ENCODE measurements at regions not wholly inside any gene's neighbourhood (a gene's known extent, or its start where the extent isn't known, plus 50 kb on each side); places are given as distances from the start of the nearest gene placed in this dataset.
A peak's percentile ranks its signal among the peaks of the same experiment; 100 is the strongest.
"Not testable (repeated sequence)": the region's sequence is repeated elsewhere in the genome, so short reads cannot be mapped to it uniquely, and the experiment has no call there.

DNA sequence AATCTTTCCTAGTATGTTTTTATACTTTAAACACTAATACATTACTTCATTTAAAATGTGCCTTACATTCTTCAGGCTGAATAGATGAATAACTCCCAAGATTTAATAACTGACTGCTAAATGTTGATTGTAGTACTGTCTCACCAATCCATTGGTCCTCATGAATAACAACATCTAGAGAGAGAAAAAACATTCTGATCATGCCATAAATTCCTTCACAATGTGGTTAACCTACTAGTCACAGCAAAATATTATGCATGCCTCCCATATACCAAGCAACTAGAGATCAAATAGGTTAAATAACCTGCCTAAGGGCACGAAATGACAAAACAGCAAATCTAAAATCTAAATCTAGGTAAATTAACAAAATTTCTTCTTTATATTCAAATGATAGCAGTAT lies 66.2 kb downstream of the SYT15 start:
- ATAC-seq, DNase-seq: not testable (repeated sequence)

DNA sequence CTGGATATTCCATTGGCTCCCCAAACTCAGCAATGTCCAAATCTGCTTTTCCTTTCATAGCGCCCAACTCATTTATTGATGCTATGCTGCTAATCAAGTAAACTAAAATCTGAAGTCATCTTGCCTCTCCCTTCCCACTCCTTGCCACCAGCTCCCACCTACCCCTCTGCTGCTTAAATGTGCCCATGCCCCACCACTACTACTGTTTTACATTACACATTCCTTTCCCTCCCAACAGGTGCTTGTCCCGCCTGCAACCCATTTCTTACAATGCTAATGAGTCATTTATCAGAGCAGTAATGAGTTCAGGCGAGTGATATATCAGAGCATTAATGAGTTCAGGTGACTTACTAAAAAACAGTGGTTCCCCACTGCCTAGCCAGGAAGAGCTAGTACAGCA lies 67.2 kb downstream of the SYT15 start:
- DNase-seq, ATAC-seq: not testable (repeated sequence)

- not testable (repeated sequence) for DNase-seq, ATAC-seq
Observed at GRCh38 chr10:46650967-46651366, 72.0 kb downstream of the SYT15 start.

GRCh38 chr10:46657437-46657836 lies 78.5 kb downstream of the SYT15 start:
- ATAC-seq, DNase-seq: not testable (repeated sequence)

DNA sequence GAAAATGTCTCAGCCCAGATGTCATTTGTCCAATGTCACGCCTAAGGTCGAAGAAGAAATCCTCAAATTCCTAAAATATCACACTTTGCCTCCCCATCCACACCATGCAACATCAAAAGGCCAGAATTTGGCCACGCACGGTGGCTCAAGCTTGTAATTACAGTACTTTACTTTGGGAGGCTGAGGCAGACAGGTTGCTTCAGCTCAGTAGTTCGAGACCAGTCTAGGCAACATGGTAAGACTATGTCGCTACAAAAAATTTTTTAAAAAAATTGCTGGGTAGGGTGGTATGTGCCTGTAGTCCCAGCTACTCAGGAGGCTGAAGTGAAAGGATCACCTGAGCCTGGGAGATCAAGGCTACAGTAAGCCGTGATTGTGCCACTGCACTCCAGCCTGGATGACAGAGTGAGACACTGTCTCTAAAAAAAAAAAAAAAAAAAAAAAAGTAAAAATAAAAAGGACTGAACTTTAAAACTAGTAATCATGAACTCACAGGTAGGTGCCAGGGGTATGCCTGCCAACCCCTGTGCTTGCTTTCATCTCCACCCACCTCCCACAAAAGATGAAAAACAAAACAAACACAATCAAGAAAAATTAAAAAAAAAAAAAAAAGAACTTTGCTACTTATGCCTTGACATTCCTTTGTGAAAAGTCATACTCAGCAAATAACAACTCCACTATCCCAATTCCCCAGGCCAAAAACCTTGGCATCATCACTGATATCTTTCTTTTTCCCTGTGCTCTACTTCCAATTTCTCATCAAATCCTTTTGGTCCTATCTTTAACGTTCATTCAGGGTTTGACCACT lies 81.3 kb downstream of the SYT15 start:
- ATAC-seq, DNase-seq: not testable (repeated sequence)

DNA sequence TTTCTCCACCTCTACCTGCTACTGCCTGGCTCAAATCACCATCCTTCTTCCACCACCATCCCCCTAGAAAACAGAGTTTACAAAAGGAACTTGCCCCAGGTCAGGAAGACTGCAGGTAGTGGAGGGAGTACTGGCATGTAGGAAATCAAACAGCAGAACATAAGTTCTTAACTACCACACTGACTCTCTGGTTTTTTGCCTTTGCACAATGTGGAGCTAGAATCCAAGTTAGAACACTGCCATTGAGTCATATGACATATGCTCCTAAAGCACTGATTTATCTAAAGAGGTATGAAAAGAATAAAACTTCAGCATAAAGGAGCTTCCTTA lies 81.9 kb downstream of the SYT15 start:
- DNase-seq, ATAC-seq: not testable (repeated sequence)

DNA sequence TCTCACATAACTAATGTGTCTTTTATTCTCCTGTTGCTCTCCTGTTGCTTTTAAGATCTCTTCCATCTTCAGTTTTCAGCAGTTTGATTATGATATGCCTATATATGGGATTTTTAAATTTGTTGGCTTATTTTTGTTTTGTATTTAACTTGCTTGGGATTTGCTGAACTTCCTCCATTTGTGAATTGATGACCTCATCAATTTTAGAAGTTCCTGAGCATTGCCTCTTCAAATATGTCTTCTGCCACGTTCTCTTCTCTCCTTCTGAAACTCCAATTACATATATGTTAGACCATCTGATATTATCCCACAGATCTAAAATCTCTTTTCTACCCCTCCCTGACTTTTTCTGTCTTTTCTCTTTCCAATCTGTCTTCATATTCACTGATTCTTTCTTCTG lies 86.6 kb downstream of the SYT15 start:
- ATAC-seq, result not testable (repeated sequence)

GRCh38 chr10:46668357-46668997 lies 89.5 kb downstream of the SYT15 start:
- not testable (repeated sequence) for ATAC-seq, DNase-seq

More for the DNA sequence above, 86.6 kb downstream of the SYT15 start:
- not testable (repeated sequence) for DNase-seq

- ATAC-seq, DNase-seq: not testable (repeated sequence)
Observed at GRCh38 chr10:46677836-46678435, 99.0 kb downstream of the SYT15 start.

- not testable (repeated sequence) for ATAC-seq
Observed at GRCh38 chr10:46691397-46691796, 112.5 kb downstream of the SYT15 start.

DNA sequence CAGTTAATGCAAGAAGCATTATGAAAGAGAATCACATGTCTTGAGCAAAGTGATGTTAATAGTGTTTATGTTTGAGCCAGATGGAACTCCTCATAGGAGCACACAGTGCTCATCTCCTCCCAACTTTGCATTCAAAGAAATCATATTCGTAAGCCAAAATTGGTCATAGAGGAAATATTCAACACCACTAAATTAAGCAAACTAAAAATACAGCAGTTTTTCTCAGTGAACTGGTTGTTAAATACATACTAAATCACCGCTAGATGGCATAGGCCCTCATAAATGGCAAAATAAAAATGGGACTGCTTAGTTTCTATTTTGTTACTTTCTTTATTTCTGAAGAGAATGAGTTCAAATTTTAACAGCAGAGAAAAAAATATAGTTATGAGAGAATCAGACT lies 114.3 kb downstream of the SYT15 start:
- not testable (repeated sequence) for DNase-seq, ATAC-seq

More at GRCh38 chr10:46691397-46691796, 112.5 kb downstream of the SYT15 start:
- DNase-seq, result not testable (repeated sequence)

GRCh38 chr10:46717264-46717663 lies 138.3 kb downstream of the SYT15 start:
- DNase-seq, ATAC-seq: not testable (repeated sequence)

DNA sequence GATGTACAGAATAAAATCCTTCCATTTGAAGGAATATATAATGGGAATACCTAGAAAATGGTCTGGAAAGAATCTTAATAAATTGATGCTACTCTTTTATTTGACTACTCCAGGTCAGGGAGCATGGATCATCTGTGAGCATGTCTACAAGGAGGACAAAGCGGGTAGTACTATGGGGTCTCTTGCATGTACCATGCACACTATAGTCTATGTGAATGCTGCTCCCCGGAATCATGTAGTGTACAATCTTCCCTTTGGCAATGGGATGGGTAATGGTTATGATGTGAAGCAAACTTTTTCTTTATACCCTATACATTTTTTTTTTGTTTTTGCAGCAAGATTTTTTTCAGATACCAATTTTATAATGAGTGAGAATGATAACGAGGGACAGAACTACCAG lies 139.1 kb downstream of the SYT15 start:
- DNase-seq, ATAC-seq: not testable (repeated sequence)

GRCh38 chr10:46720386-46720785 lies 141.5 kb downstream of the SYT15 start:
- ATAC-seq, DNase-seq: not testable (repeated sequence)

DNA sequence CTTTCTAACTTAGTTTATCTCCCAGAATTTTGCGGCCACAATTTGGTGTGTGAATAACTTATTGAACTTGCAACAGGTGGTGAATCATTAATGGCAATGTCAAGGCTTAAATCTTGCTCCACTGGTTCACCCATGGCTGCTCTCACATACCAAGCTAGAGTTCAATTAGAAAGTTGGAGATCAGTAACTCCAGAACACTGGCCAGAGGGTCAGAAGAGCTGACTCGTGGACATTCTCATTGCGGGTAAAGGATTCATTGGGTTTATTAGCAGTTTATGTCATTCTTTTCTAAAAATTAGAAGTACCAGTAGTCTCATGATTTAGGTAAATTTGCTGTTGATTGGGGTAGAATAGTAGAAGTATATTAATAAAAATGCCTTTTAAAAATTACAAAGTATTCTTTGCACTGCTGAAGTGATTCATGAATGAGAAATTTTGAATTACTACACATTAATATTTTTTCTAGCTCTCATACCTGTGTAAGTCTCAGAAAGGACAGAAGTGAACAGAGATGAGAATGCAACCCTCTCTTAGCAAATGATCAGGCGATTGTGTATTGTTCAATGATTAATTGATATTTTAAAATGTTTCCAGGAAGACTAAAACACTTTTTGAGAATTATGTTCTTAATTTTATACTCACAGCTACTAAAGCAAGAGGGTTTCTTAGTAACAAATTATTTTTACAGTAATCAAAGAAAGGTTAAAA lies 142.0 kb downstream of the SYT15 start:
- ATAC-seq, DNase-seq: not testable (repeated sequence)

GRCh38 chr10:46724258-46724657 lies 145.3 kb downstream of the SYT15 start:
- ATAC-seq, DNase-seq: not testable (repeated sequence)

- ATAC-seq, result not testable (repeated sequence)
Observed at GRCh38 chr10:46728359-46728758, 149.4 kb downstream of the SYT15 start.

DNA sequence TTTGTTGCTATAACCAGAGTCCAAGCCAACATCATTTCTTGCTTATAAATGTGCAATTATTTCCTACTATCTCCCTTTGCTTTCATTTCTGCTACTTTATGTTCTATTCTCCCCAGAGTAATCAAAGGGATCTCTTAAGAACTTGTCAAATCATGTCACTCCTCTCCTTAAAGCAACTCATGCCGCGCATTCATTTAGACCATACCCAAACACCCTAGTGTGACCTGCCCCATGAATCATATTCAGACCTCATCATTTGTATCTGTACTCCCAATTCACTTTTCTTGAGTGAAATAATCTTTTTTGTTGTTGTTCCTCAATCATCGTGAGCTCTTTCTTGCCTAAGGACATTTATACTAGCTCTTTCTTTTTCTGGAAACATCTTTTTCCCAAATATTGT lies 151.8 kb downstream of the SYT15 start:
- not testable (repeated sequence) for DNase-seq
- ATAC-seq, result peak; percentile 56

More at GRCh38 chr10:46728359-46728758, 149.4 kb downstream of the SYT15 start:
- DNase-seq, result not testable (repeated sequence)

DNA sequence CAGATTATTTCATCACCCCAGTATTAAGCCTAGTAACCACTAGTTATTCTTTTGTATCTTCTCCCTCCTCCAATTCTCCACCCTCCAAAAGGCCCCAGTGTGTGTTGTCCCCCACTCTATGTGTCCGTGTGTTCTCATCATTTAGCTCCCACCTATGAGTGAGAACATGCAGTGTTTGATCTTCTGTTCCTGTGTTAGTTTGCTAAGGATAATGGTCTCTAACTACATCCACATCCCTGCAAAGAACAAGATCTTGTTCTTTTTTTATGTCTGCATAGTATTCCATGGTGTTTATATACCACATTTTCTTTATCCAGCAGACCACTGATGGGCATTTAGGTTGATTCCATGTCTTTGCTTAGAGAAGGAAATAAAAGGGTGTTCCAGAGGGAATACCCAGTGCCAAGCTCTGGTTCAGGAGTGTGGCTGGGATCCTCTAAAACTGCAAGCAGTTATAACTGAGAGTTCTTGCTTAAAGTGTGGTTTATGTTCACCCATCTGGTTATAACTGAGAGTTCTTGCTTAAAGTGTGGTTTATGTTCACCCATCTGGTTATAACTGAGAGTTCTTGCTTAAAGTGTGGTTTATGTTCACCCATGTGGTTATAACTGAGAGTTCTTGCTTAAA lies 154.8 kb downstream of the SYT15 start:
- peak; percentile 59 for ATAC-seq
- not testable (repeated sequence) for DNase-seq

GRCh38 chr10:46734262-46734642 lies 155.3 kb downstream of the SYT15 start:
- not testable (repeated sequence) for ATAC-seq

GRCh38 chr10:46739919-46740318 lies 161.0 kb downstream of the SYT15 start:
- DNase-seq, result not testable (repeated sequence)
- ATAC-seq, result peak; percentile 19

More at GRCh38 chr10:46734262-46734642, 155.3 kb downstream of the SYT15 start:
- not testable (repeated sequence) for DNase-seq

All from stimulated activated naive CD8-positive, alpha-beta T cell treated with anti-CD3 and anti-CD28 coated beads, Interleukin-15, Interleukin-2, amounts not matched to agents 100 U/mL and 50 U/mL, for 24 hours (primary cell).